HepG2 (cell line): ENCODE measurements at regions not wholly inside any gene's neighbourhood (a gene's known extent, or its start where the extent isn't known, plus 50 kb on each side); places are given as distances from the start of the nearest gene placed in this dataset.
A peak's percentile ranks its signal among the peaks of the same experiment; 100 is the strongest.

Experiments
- ELF3 ChIP-seq: IDR thresholded peaks from 2 replicates; pipeline ENCODE4 v1.6.1; 2016; ENCODE audit warnings: missing genetic modification reagents, missing compliant biosample characterization
- HINFP ChIP-seq: sonication (generic); formaldehyde crosslinking; IDR thresholded peaks from 2 replicates; pipeline ENCODE4 v1.4.0; 2020; ENCODE audit warnings: low read depth, mild to moderate bottlenecking, missing genetic modification reagents
- KDM5B ChIP-seq: sonication (generic); formaldehyde crosslinking; IDR thresholded peaks from 2 replicates; pipeline ENCODE4 v1.4.0; 2020; ENCODE audit warnings: missing genetic modification reagents, mild to moderate bottlenecking, borderline replicate concordance
- NCOA5 ChIP-seq: sonication (generic); formaldehyde crosslinking; IDR thresholded peaks from 2 replicates; pipeline ENCODE4 v1.4.0; 2020; ENCODE audit warnings: missing genetic modification reagents
- RBM39 ChIP-seq: fragments of 200-400 bp; formaldehyde crosslinking; IDR thresholded peaks from one replicate; pipeline ENCODE4 v1.6.1; 2018; ENCODE audit warnings: antibody characterized with exemption, mild to moderate bottlenecking, low read depth, low read length; ENCODE audit not compliant: poor library complexity, severe bottlenecking
- STAG1 ChIP-seq: sonication (generic); formaldehyde crosslinking; IDR thresholded peaks from 2 replicates; pipeline ENCODE4 v1.4.0; 2020; ENCODE audit warnings: missing genetic modification reagents
- ZBTB14 ChIP-seq: sonication (generic); formaldehyde crosslinking; IDR thresholded peaks from 2 replicates; pipeline ENCODE4 v1.4.0; 2020; ENCODE audit warnings: missing genetic modification reagents
- ZMYM4 ChIP-seq: sonication (generic); formaldehyde crosslinking; IDR thresholded peaks from 2 replicates; pipeline ENCODE4 v1.8.1; 2023; ENCODE audit warnings: mild to moderate bottlenecking, missing genetic modification reagents
- ZNF232 ChIP-seq: sonication (generic); formaldehyde crosslinking; IDR thresholded peaks from 2 replicates; pipeline ENCODE4 v1.4.0; 2020; ENCODE audit warnings: missing genetic modification reagents, borderline replicate concordance
- ZNF652 ChIP-seq: IDR thresholded peaks from 2 replicates; pipeline ENCODE4 v1.6.1; 2016; ENCODE audit warnings: low read depth, borderline replicate concordance
- ZNF747 ChIP-seq: sonication (generic); formaldehyde crosslinking; IDR thresholded peaks from 2 replicates; pipeline ENCODE4 v1.8.1; 2023; ENCODE audit warnings: missing genetic modification reagents, mild to moderate bottlenecking, borderline replicate concordance
- ZSCAN29 ChIP-seq: sonication (generic); formaldehyde crosslinking; conservative IDR thresholded peaks from 2 replicates; pipeline ENCODE4 v1.4.0; 2020; ENCODE audit warnings: mild to moderate bottlenecking, missing genetic modification reagents
- TF ChIP-seq, protein P1 (sequence below): sonication (generic); formaldehyde crosslinking; conservative IDR thresholded peaks from 2 replicates; pipeline ENCODE4 v1.4.0; 2020; ENCODE audit warnings: missing genetic modification reagents
- TF ChIP-seq, protein P2 (sequence below): sonication (generic); formaldehyde crosslinking; IDR thresholded peaks from 2 replicates; pipeline ENCODE4 v1.4.0; 2020; ENCODE audit warnings: low read depth, missing genetic modification reagents
- TF ChIP-seq, protein P3 (sequence below): IDR thresholded peaks from 2 replicates; pipeline ENCODE4 v1.6.1; 2018; ENCODE audit warnings: missing genetic modification reagents
- TF ChIP-seq, protein P4 (sequence below): sonication (generic); formaldehyde crosslinking; IDR thresholded peaks from 2 replicates; pipeline ENCODE4 v1.5.0; 2020; ENCODE audit warnings: mild to moderate bottlenecking, missing genetic modification reagents, borderline replicate concordance

GRCh38 chr21:43343095-43343991 is 83.6 kb downstream of the SIK1 start (continued):
- TF ChIP-seq, protein P1, sequence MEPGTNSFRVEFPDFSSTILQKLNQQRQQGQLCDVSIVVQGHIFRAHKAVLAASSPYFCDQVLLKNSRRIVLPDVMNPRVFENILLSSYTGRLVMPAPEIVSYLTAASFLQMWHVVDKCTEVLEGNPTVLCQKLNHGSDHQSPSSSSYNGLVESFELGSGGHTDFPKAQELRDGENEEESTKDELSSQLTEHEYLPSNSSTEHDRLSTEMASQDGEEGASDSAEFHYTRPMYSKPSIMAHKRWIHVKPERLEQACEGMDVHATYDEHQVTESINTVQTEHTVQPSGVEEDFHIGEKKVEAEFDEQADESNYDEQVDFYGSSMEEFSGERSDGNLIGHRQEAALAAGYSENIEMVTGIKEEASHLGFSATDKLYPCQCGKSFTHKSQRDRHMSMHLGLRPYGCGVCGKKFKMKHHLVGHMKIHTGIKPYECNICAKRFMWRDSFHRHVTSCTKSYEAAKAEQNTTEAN = peak; percentile 78
- no peak for TF ChIP-seq HINFP (CRISPR knock-in tag)
- TF ChIP-seq ZBTB14 (CRISPR knock-in tag) = no peak
- TF ChIP-seq STAG1 (CRISPR knock-in tag) = peak; percentile 67
- TF ChIP-seq, protein P2, sequence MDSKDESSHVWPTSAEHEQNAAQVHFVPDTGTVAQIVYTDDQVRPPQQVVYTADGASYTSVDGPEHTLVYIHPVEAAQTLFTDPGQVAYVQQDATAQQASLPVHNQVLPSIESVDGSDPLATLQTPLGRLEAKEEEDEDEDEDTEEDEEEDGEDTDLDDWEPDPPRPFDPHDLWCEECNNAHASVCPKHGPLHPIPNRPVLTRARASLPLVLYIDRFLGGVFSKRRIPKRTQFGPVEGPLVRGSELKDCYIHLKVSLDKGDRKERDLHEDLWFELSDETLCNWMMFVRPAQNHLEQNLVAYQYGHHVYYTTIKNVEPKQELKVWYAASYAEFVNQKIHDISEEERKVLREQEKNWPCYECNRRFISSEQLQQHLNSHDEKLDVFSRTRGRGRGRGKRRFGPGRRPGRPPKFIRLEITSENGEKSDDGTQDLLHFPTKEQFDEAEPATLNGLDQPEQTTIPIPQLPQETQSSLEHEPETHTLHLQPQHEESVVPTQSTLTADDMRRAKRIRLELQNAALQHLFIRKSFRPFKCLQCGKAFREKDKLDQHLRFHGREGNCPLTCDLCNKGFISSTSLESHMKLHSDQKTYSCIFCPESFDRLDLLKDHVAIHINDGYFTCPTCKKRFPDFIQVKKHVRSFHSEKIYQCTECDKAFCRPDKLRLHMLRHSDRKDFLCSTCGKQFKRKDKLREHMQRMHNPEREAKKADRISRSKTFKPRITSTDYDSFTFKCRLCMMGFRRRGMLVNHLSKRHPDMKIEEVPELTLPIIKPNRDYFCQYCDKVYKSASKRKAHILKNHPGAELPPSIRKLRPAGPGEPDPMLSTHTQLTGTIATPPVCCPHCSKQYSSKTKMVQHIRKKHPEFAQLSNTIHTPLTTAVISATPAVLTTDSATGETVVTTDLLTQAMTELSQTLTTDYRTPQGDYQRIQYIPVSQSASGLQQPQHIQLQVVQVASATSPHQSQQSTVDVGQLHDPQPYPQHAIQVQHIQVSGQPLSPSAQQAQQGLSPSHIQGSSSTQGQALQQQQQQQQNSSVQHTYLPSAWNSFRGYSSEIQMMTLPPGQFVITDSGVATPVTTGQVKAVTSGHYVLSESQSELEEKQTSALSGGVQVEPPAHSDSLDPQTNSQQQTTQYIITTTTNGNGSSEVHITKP = 0 out of 2 replicates have a peak, but pooled peaks have one; percentile 24
- peak; percentile 53; the same call in 1 of the 2 replicates for TF ChIP-seq ELF3 (CRISPR knock-in tag)
- TF ChIP-seq, protein P3, sequence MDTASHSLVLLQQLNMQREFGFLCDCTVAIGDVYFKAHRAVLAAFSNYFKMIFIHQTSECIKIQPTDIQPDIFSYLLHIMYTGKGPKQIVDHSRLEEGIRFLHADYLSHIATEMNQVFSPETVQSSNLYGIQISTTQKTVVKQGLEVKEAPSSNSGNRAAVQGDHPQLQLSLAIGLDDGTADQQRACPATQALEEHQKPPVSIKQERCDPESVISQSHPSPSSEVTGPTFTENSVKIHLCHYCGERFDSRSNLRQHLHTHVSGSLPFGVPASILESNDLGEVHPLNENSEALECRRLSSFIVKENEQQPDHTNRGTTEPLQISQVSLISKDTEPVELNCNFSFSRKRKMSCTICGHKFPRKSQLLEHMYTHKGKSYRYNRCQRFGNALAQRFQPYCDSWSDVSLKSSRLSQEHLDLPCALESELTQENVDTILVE (CRISPR knock-in tag) = no peak
- TF ChIP-seq, protein P4, sequence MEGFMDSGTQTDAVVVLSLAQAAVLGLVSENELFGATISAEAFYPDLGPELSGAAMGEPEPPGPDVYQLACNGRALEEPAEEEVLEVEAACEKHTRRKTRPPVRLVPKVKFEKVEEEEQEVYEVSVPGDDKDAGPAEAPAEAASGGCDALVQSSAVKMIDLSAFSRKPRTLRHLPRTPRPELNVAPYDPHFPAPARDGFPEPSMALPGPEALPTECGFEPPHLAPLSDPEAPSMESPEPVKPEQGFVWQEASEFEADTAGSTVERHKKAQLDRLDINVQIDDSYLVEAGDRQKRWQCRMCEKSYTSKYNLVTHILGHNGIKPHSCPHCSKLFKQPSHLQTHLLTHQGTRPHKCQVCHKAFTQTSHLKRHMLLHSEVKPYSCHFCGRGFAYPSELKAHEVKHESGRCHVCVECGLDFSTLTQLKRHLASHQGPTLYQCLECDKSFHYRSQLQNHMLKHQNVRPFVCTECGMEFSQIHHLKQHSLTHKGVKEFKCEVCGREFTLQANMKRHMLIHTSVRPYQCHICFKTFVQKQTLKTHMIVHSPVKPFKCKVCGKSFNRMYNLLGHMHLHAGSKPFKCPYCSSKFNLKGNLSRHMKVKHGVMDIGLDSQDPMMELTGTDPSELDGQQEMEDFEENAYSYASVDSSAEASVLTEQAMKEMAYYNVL (CRISPR knock-in tag) = peak; percentile 77; the same call in 1 of the 2 replicates
- TF ChIP-seq NCOA5 (CRISPR knock-in tag) = no peak
- TF ChIP-seq ZNF747 = no peak
- TF ChIP-seq KDM5B = peak; percentile 50; the same call in 1 of the 2 replicates
- TF ChIP-seq ZMYM4 = peak; percentile 55; the same call in 1 of the 2 replicates
- TF ChIP-seq ZSCAN29 (CRISPR knock-in tag) = 0 out of 2 replicates have a peak, but pooled peaks have one; percentile 34
- peak; percentile 66; the same call in 1 of the 2 replicates for TF ChIP-seq ZNF232 (CRISPR knock-in tag)
- no peak for TF ChIP-seq RBM39
- TF ChIP-seq ZNF652 = no peak
